ENCODE measurements at regions not wholly inside any gene's neighbourhood (a gene's known extent, or its start where the extent isn't known, plus 50 kb on each side); places are given as distances from the start of the nearest gene placed in this dataset.

GRCh38 chr2:106629981-106630380 lies 142.8 kb downstream of the CD8B2 start:
- no peak for DNase-seq (ENCODE audit: low read depth, low spot score)

DNA sequence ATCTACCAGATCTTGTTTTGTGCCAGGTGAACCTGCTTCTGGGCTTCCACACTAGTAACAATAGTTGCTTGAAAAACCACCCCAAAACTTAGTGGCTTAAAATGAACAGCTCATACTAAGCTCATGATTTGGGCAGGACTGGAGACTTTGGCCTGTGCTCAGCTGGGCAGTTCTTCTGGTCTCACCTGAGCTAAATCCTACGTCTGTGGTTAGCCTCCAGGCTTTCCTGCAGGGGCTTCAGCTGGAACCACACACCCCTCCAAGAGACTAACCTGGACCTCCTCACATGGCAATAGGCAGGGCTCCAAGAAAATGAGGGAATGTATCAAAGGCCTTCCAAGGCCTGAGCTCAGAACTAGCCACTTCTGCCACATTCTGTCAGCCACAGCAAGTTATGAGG lies 144.1 kb downstream of the CD8B2 start:
- no peak for DNase-seq (ENCODE audit: low read depth, low spot score)

DNA sequence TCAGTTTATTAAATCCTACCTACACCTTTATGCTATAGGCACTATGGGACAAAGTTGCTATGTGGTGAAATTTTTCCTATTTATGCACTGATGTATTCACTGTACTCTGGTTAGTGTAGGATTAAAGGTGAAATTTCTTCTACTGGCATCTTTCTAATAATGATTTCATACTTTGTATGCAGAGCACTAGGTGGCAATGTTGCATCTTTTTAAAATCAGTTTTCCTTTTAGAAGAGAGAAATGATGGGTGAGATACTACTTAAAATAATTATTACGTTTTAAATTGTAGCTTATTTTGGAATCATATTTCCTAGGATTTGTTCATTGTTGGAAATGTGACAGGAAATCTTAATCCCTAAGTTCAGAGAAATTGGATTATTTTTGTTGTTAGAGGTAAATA lies 150.9 kb downstream of the CD8B2 start:
- no peak for DNase-seq (ENCODE audit: low read depth, low spot score)

DNA sequence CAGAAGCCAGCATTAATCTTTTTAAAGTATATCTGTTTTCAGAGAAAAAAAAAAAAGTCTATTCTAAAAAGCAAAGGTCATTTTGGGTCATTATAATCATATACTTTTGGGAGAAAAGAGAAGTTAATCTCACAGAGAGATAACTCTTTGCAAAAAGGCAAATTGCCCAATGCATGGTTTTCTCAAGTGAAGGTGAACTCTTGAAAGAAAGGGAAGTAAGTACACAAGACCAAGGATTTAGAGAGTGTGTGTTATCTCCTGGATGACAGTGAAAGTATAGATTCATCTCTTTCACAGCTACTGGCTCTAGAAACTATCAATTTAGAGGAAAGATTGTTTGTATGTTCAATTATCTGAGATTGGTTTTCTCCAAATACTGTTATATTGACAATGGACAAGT lies 151.4 kb downstream of the CD8B2 start:
- DNase-seq (ENCODE audit: low read depth, low spot score): no peak

GRCh38 chr2:106642679-106643078 lies 155.5 kb downstream of the CD8B2 start:
- no peak for DNase-seq (ENCODE audit: low read depth, low spot score)

DNA sequence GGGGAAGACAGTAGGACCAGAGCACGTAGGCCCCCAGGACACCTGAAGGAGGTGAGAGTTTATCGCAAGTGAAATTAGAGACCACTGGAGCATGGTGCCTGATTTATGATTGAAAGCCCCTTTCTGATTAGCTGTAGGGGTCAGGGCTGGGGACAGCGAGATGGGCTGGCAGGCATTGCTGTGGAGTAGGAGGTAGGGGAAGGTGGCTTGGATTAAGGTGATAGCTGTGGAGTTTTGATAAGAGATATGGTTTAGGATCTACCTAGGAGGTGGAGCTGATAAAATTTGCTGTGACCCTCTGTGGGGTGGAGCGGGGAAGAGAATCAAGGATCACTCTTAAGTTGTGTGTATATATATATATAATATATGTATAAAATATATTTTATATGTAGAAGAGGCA lies 157.5 kb downstream of the CD8B2 start:
- DNase-seq (ENCODE audit: low read depth, low spot score): no peak

DNA sequence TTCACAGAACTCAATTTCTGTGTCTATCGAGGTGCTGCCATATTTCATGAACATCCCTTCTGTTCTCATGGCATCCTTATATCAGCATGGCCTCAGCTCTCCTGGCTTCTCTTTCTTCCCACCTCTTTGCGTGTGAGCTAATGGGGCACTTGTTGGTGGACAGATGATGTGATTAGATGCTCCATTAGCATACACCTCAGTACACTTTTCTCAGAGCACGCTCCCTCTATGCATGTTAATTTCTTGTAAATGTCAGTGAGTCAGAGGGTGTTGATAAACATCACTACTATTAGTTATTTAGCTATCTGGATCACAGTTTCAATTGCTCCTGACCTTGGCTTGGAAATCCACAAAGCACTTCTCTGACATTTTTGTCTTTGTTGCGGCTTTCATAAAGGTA lies 159.4 kb downstream of the CD8B2 start:
- no peak for DNase-seq (ENCODE audit: low read depth, low spot score)

DNA sequence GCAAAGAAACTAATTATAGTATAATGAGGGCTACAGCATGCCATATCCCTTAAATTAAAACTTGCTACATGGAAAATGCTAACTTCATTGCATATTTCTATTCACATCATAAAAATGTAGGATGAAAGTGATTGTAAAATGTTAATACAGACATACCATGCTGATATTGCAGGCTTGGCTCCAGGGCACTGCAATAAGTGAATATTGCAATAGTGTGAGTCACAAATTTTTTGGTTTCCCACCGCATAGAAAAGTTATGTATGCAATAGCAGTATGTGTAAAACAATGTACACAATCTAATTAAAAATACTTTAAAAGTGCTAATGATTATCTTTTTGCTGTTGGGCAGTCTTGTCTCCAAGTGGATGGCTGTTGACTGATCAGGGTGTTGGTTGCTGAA lies 162.1 kb downstream of the CD8B2 start:
- DNase-seq (ENCODE audit: low read depth, low spot score): no peak

GRCh38 chr2:106653465-106653864 lies 166.3 kb downstream of the CD8B2 start:
- no peak for DNase-seq (ENCODE audit: low read depth, low spot score)

- DNase-seq (ENCODE audit: low read depth, low spot score): no peak
Observed at GRCh38 chr2:106658616-106659015, 171.5 kb downstream of the CD8B2 start.

- no peak for DNase-seq (ENCODE audit: low read depth, low spot score)
Observed at GRCh38 chr2:106664669-106665068, 177.5 kb downstream of the CD8B2 start.

- no peak for DNase-seq (ENCODE audit: low read depth, low spot score)
Observed at GRCh38 chr2:106667478-106668070, 180.4 kb downstream of the CD8B2 start.

- no peak for DNase-seq (ENCODE audit: low read depth, low spot score)
Observed at GRCh38 chr2:106685180-106685897, 198.2 kb downstream of the CD8B2 start.

GRCh38 chr2:106686814-106687213 lies 199.2 kb downstream of the ST6GAL2 start:
- DNase-seq (ENCODE audit: low read depth, low spot score): no peak

- no peak for DNase-seq (ENCODE audit: low read depth, low spot score)
Observed at GRCh38 chr2:106694964-106695470, 190.9 kb downstream of the ST6GAL2 start.

- DNase-seq (ENCODE audit: low read depth, low spot score): no peak
Observed at GRCh38 chr2:106695919-106696318, 190.0 kb downstream of the ST6GAL2 start.

GRCh38 chr2:106700616-106701015 lies 185.4 kb downstream of the ST6GAL2 start:
- no peak for DNase-seq (ENCODE audit: low read depth, low spot score)

DNA sequence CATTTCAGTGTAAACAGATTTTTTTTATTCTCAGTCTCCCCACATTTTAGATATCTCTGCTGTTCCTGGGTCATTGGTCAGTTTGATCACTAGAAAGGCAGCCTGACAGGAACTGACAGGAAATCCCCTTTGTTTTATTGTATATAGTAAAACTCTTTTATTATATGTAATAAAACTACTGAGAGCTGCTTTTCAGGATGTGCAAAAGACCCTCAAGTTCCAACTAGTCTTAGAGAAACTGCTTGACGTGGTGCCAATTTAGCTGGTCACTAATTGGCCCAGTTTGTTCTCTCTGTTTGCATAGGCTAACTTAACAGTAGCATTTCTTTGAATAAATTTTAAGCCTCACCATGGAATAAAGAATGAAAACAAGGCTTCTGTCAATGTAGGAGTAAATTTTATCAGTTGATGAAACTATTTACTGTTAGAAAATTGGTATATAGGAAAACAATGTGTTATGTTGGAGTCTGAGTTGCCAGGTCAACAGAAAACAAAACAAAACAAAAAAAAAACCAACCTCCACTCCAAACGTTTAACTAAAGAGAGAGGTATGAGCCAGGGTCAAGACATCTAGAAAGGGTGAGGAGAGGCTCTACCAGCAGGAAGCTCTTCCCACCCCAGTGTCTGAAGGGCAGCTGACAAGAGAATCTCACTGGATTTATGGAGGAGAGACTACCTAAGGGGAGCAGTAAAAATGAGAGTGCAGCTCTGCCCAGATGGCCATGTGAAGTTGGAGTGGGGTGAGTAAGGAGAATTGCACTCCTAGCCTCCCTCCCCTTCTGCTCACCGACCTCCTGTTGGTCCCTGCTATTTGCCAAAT lies 184.6 kb downstream of the ST6GAL2 start:
- no peak for DNase-seq (ENCODE audit: low read depth, low spot score)

- DNase-seq (ENCODE audit: low read depth, low spot score): no peak
Observed at GRCh38 chr2:106703161-106703560, 182.8 kb downstream of the ST6GAL2 start.

GRCh38 chr2:106704798-106705197 lies 181.2 kb downstream of the ST6GAL2 start:
- no peak for DNase-seq (ENCODE audit: low read depth, low spot score)

DNA sequence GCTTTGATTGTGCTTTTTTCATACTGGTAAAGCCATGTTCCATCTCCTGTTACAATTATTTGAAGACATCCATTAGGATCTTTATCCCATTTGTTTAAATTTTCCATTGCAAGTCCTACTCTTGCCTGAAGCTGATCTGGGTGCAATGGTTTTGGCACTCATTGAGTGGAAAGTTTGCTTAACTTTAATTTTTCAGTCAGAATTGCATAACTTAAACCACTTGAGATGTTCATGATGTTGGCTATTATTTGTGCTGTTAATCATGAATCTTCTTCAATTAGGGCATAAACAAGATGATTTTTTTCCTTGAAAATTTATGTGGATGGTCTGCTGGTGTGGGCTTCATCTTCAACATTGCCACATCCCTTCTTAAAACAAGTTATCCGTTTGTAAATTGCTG lies 180.1 kb downstream of the ST6GAL2 start:
- no peak for DNase-seq (ENCODE audit: low read depth, low spot score)

DNA sequence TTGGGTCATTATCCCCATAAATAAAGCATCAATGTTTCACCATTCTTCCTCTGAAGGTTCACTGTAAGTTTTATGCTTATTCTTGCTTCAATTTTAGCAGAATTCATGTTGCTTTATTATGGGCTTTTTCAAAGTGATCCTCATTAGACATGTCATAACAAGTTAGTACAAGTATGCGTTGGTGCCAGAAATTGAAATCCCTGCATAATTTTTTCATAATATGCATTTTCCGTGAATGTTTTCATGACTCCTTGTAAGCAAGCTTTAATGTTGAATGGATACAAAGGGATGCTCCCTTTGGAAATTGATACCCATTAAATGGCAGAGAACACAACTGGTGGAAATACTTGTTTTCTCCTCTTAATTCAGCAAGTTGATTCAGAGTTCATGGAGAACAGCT lies 179.7 kb downstream of the ST6GAL2 start:
- DNase-seq (ENCODE audit: low read depth, low spot score): no peak

GRCh38 chr2:106708209-106708608 lies 177.8 kb downstream of the ST6GAL2 start:
- DNase-seq (ENCODE audit: low read depth, low spot score): no peak

Measured in brain pericyte (primary cell).